GM21423 (cell line): ENCODE measurements at regions not wholly inside any gene's neighbourhood (a gene's known extent, or its start where the extent isn't known, plus 50 kb on each side); places are given as distances from the start of the nearest gene placed in this dataset.
"Not testable (repeated sequence)": the region's sequence is repeated elsewhere in the genome, so short reads cannot be mapped to it uniquely, and the experiment has no call there.

Experiments
- ATAC-seq: cut with Tn5 transposase; IDR thresholded peaks from one replicate; pipeline ENCODE4 v1.9.1; 2021; ENCODE audit warnings: mild to moderate bottlenecking, moderate library complexity; ENCODE audit not compliant: unreplicated experiment

GRCh38 chr4:60432911-60433310 is 767.2 kb upstream of the ADGRL3 start:
- no peak for ATAC-seq

GRCh38 chr4:60443068-60443467 is 757.1 kb upstream of the ADGRL3 start:
- no peak for ATAC-seq

- no peak for ATAC-seq
These were observed 756.3 kb upstream of the ADGRL3 start for GRCh38 chr4:60443796-60444195.

- ATAC-seq, result no peak
These were observed 750.1 kb upstream of the ADGRL3 start for GRCh38 chr4:60450054-60450453.

GRCh38 chr4:60452266-60452665 is 747.9 kb upstream of the ADGRL3 start:
- ATAC-seq, result no peak

- ATAC-seq, result no peak
These were observed 744.7 kb upstream of the ADGRL3 start for GRCh38 chr4:60455380-60455779.

- ATAC-seq, result no peak
These were observed 738.6 kb upstream of the ADGRL3 start for GRCh38 chr4:60461551-60461950.

- ATAC-seq, result no peak
These were observed 736.1 kb upstream of the ADGRL3 start for GRCh38 chr4:60463857-60464502.

- no peak for ATAC-seq
These were observed 717.2 kb upstream of the ADGRL3 start for GRCh38 chr4:60482921-60483351.

- no peak for ATAC-seq
These were observed 714.9 kb upstream of the ADGRL3 start for GRCh38 chr4:60485276-60485675.

GRCh38 chr4:60487118-60487761 is 712.9 kb upstream of the ADGRL3 start:
- not testable (repeated sequence) for ATAC-seq

GRCh38 chr4:60500810-60501209 is 699.3 kb upstream of the ADGRL3 start:
- no peak for ATAC-seq

GRCh38 chr4:60502733-60503132 is 697.4 kb upstream of the ADGRL3 start:
- ATAC-seq, result no peak

GRCh38 chr4:60506061-60506460 is 694.1 kb upstream of the ADGRL3 start:
- ATAC-seq, result no peak

GRCh38 chr4:60522265-60522664 is 677.9 kb upstream of the ADGRL3 start:
- ATAC-seq, result no peak

- ATAC-seq, result no peak
These were observed 668.2 kb upstream of the ADGRL3 start for GRCh38 chr4:60531776-60532379.

- ATAC-seq, result no peak
These were observed 655.1 kb upstream of the ADGRL3 start for GRCh38 chr4:60544981-60545380.

GRCh38 chr4:60562334-60562733 is 637.8 kb upstream of the ADGRL3 start:
- ATAC-seq, result no peak

- no peak for ATAC-seq
These were observed 634.6 kb upstream of the ADGRL3 start for GRCh38 chr4:60565558-60565957.

- ATAC-seq, result no peak
These were observed 624.8 kb upstream of the ADGRL3 start for GRCh38 chr4:60575336-60575735.

- ATAC-seq, result no peak
These were observed 620.8 kb upstream of the ADGRL3 start for GRCh38 chr4:60579335-60579734.

GRCh38 chr4:60581919-60582536 is 618.1 kb upstream of the ADGRL3 start:
- ATAC-seq, result no peak
